Testis (tissue), 2 donors: ENCODE measurements at regions not wholly inside any gene's neighbourhood (a gene's known extent, or its start where the extent isn't known, plus 50 kb on each side); places are given as distances from the start of the nearest gene placed in this dataset.

Experiments used
- POLR2A ChIP-seq: fragments of 450-650 bp; IDR thresholded peaks from one replicate; pipeline ENCODE4 v1.6.1; 2017; ENCODE audit warnings: antibody characterized with exemption, mild to moderate bottlenecking, moderate library complexity
- TF ChIP-seq, protein P1 (sequence below), 3 experiments: fragments of 450-650 bp in 2 of 3; fragments of 200-600 bp in 1 of 3; sonication (generic) in 1 of 3; IDR thresholded peaks; one replicate each; pipeline ENCODE4 v1.5.1; 2016 to 2019; ENCODE audit warnings: antibody characterized with exemption in 3 of 3, mild to moderate bottlenecking in 2 of 3, moderate library complexity in 1 of 3

DNA sequence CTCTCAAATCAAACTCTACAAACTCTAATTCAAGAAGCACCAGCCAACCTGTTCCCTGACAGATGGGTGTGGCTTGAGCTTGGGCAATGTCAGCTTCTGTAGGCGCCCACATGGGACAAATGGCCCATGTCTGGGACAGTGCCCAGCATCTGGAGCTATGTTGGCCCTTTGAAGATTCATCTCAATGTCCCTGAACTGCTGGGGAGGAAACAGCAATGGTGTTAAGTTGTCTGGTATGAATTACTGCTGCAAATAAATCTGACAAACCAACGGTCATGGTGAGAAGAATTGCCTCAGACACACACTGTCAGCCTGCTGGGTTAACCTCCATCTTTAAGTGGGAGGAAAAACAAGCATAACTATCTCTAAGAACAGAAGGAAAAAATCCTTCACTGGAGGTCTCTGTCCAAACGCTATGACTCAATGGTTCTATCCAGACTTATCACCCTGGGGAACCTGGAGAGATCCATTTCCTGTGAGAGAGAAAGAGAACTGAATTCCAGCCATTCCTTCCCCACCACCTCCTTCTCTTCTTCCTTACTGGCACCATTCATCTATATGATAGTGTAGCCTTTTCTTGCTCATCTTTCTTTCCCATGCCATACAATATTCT lies 274.9 kb downstream of the CDH26 start:
- TF ChIP-seq POLR2A = no peak
- TF ChIP-seq, protein P1, sequence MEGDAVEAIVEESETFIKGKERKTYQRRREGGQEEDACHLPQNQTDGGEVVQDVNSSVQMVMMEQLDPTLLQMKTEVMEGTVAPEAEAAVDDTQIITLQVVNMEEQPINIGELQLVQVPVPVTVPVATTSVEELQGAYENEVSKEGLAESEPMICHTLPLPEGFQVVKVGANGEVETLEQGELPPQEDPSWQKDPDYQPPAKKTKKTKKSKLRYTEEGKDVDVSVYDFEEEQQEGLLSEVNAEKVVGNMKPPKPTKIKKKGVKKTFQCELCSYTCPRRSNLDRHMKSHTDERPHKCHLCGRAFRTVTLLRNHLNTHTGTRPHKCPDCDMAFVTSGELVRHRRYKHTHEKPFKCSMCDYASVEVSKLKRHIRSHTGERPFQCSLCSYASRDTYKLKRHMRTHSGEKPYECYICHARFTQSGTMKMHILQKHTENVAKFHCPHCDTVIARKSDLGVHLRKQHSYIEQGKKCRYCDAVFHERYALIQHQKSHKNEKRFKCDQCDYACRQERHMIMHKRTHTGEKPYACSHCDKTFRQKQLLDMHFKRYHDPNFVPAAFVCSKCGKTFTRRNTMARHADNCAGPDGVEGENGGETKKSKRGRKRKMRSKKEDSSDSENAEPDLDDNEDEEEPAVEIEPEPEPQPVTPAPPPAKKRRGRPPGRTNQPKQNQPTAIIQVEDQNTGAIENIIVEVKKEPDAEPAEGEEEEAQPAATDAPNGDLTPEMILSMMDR (IDR thresholded peaks at IDR 0.05) = no peak
